Astrocyte of the cerebellum (primary cell): ENCODE measurements at regions not wholly inside any gene's neighbourhood (a gene's known extent, or its start where the extent isn't known, plus 50 kb on each side); places are given as distances from the start of the nearest gene placed in this dataset.

Experiments
- DNase-seq: peaks from one replicate; pipeline ENCODE4 v3.0.0-alpha.2; 2011; ENCODE audit warnings: low read depth
- H3K4me3 ChIP-seq: 2 replicates; pipeline ENCODE4 v1.5.1; 2011; ENCODE audit warnings: mild to moderate bottlenecking, low read depth, low read length, moderate library complexity
- CTCF ChIP-seq: IDR thresholded peaks from 2 replicates; pipeline ENCODE4 v1.5.1; 2012; ENCODE audit warnings: low read length, low read depth, moderate library complexity, mild to moderate bottlenecking; ENCODE audit errors: missing control alignments
- in situ Hi-C: cut with HindIII; loops from 2 replicates; pipeline ENCODE4 v1.10.0; 2017; ENCODE audit warnings: low sequenced_read_pairs

GRCh38 chr10:65571011-65571570 is 1354.7 kb upstream of the LRRTM3 start:
- DNase-seq = no peak
- H3K4me3 ChIP-seq = peak overlapping the region; percentile 59
- no peak for TF ChIP-seq CTCF
- in situ Hi-C loops = no loop called here

GRCh38 chr10:65581426-65582026 is 1344.3 kb upstream of the LRRTM3 start:
- in situ Hi-C loops = no loop called here
- no peak for DNase-seq
- H3K4me3 ChIP-seq = no peak overlapping the region
- TF ChIP-seq CTCF = no peak

- DNase-seq = no peak
- in situ Hi-C loops = no loop called here
- no peak for TF ChIP-seq CTCF
- H3K4me3 ChIP-seq = no peak overlapping the region
Observed at GRCh38 chr10:65602182-65602865, 1323.5 kb upstream of the LRRTM3 start.

- in situ Hi-C loops = no loop called here
- no peak for DNase-seq
- H3K4me3 ChIP-seq = no peak overlapping the region
- TF ChIP-seq CTCF = no peak
Observed at GRCh38 chr10:65611592-65611991, 1314.2 kb upstream of the LRRTM3 start.

GRCh38 chr10:65614956-65615565 is 1310.8 kb upstream of the LRRTM3 start:
- no peak for DNase-seq
- no peak for TF ChIP-seq CTCF
- in situ Hi-C loops = no loop called here
- no peak overlapping the region for H3K4me3 ChIP-seq

- no peak for TF ChIP-seq CTCF
- H3K4me3 ChIP-seq = no peak overlapping the region
- DNase-seq = no peak
- in situ Hi-C loops = no loop called here
Observed at GRCh38 chr10:65618126-65618525, 1307.7 kb upstream of the LRRTM3 start.
